DOHH2 (cell line): ENCODE measurements at regions not wholly inside any gene's neighbourhood (a gene's known extent, or its start where the extent isn't known, plus 50 kb on each side); places are given as distances from the start of the nearest gene placed in this dataset.

Experiments used
- H3F3A ChIP-seq: fragments of 200-600 bp; sonication (generic), shearing (Covaris generic); 2 replicates; pipeline ENCODE4 v1.6.0; 2016; ENCODE audit warnings: antibody characterized with exemption, mild to moderate bottlenecking; ENCODE audit not compliant: control insufficient read depth, insufficient read depth
- H3K27ac ChIP-seq: fragments of 200-600 bp; sonication (generic); 2 replicates; pipeline ENCODE4 v1.5.1; 2014; ENCODE audit warnings: low read depth, mild to moderate bottlenecking, low read length, moderate library complexity
- H3K27me3 ChIP-seq: fragments of 200-600 bp; sonication (generic); 2 replicates; pipeline ENCODE4 v1.6.1; 2014; ENCODE audit warnings: mild to moderate bottlenecking, low read length, mixed read lengths; ENCODE audit not compliant: control insufficient read depth
- H3K36me3 ChIP-seq: fragments of 200-600 bp; sonication (generic); 2 replicates; pipeline ENCODE4 v1.6.1; 2014; ENCODE audit warnings: mild to moderate bottlenecking, low read length, moderate library complexity, mixed read lengths; ENCODE audit not compliant: control insufficient read depth
- H3K4me1 ChIP-seq: fragments of 200-600 bp; sonication (generic); 2 replicates; pipeline ENCODE4 v1.6.1; 2014; ENCODE audit warnings: mild to moderate bottlenecking, low read length, mixed read lengths; ENCODE audit not compliant: control insufficient read depth
- H3K4me2 ChIP-seq: fragments of 200-600 bp; sonication (generic); 2 replicates; pipeline ENCODE4 v1.6.0; 2014; ENCODE audit warnings: mild to moderate bottlenecking, low read length, moderate library complexity
- H3K4me3 ChIP-seq: fragments of 200-600 bp; sonication (generic); 2 replicates; pipeline ENCODE4 v1.5.1; 2014; ENCODE audit warnings: mild to moderate bottlenecking, low read length, mixed read lengths
- H3K79me2 ChIP-seq: fragments of 200-600 bp; sonication (generic); 2 replicates; pipeline ENCODE4 v1.6.1; 2014; ENCODE audit warnings: mild to moderate bottlenecking, low read length, mixed read lengths; ENCODE audit not compliant: control insufficient read depth
- H3K9me2 ChIP-seq: fragments of 200-600 bp; sonication (generic); replicated peaks from 2 replicates; pipeline ENCODE4 v1.6.1; 2014; ENCODE audit warnings: mild to moderate bottlenecking, low read length, mixed read lengths; ENCODE audit not compliant: control insufficient read depth
- H3K9me3 ChIP-seq: fragments of 200-600 bp; sonication (generic); 2 replicates; pipeline ENCODE4 v1.6.1; 2014; ENCODE audit warnings: antibody characterized with exemption, low read length, mixed read lengths; ENCODE audit not compliant: control insufficient read depth, insufficient read depth
- H4K20me1 ChIP-seq: fragments of 200-600 bp; sonication (generic); 2 replicates; pipeline ENCODE4 v1.6.0; 2014; ENCODE audit warnings: low read depth, mild to moderate bottlenecking, antibody characterized with exemption, low read length, moderate library complexity; ENCODE audit not compliant: control insufficient read depth, insufficient read depth
- EZH2phosphoT487 ChIP-seq: fragments of 200-600 bp; sonication (generic); IDR thresholded peaks from 2 replicates; pipeline ENCODE4 v1.6.1; 2017; ENCODE audit warnings: borderline replicate concordance, mild to moderate bottlenecking, antibody characterized with exemption, low read length, moderate library complexity, mixed read lengths
- TF ChIP-seq, protein P1 (sequence below): fragments of 200-600 bp; sonication (generic); IDR thresholded peaks from one replicate; pipeline ENCODE4 v1.5.1; 2014; ENCODE audit warnings: antibody characterized with exemption, mild to moderate bottlenecking, low read depth, low read length; ENCODE audit not compliant: poor library complexity, severe bottlenecking

DNA sequence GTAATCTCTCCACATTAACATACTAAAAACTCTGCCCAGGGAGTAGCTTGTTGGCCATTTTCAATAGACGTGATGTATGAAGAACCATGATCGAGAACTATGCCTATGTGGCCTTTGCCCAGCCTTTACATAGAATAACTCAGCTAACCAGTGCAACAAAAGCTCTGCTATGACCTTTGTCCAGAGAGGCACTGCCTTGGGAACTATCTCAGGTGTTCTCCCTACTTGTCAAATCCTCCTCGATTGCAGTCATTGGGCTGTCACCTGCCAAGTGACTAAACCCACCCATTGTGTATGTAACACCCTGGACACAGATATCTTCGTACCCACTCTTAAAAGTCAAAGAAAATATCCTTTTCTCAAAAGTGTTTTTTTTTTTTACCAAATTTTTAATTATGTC lies 610.3 kb upstream of the GALNTL6 start:
- Histone ChIP-seq H3K4me2 (no peak overlapping the region), H3K4me1 (no peaks in the 10 kb centered on the region), H3K4me3 (no peak overlapping the region), H3K27ac (no peak overlapping the region), H3K36me3 (no peaks in the 10 kb centered on the region), H3K9me3 (no peaks in the 10 kb centered on the region), H3K27me3 (no peaks in the 10 kb centered on the region), H3K9me2 (no peaks in the 10 kb centered on the region), H4K20me1 (no peaks in the 10 kb centered on the region), H3F3A (no peaks in the 10 kb centered on the region), H3K79me2 (no peaks in the 10 kb centered on the region)
- no peak for TF ChIP-seq EZH2phosphoT487
- TF ChIP-seq, protein P1, sequence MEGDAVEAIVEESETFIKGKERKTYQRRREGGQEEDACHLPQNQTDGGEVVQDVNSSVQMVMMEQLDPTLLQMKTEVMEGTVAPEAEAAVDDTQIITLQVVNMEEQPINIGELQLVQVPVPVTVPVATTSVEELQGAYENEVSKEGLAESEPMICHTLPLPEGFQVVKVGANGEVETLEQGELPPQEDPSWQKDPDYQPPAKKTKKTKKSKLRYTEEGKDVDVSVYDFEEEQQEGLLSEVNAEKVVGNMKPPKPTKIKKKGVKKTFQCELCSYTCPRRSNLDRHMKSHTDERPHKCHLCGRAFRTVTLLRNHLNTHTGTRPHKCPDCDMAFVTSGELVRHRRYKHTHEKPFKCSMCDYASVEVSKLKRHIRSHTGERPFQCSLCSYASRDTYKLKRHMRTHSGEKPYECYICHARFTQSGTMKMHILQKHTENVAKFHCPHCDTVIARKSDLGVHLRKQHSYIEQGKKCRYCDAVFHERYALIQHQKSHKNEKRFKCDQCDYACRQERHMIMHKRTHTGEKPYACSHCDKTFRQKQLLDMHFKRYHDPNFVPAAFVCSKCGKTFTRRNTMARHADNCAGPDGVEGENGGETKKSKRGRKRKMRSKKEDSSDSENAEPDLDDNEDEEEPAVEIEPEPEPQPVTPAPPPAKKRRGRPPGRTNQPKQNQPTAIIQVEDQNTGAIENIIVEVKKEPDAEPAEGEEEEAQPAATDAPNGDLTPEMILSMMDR, result no peak

DNA sequence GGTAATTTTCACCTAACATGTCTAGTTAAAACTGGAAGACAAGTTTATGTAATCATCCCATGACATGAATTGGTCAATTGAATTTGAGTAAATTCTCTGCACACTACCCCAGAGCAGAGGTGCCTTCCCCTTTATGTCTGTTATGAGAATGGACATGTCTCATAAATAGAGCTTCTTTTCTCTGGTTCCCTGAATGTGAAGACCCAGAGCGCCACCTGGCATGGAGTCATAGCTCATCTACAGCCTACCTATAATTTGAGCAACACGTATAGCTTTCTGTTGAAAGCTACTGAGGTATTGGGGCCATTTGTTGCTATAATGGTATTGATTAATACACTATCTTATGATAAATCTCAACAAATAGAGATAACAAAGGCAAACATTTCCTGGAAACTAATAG lies 626.5 kb upstream of the GALNTL6 start:
- TF ChIP-seq, protein P1, result no peak
- no peak for TF ChIP-seq EZH2phosphoT487
- Histone ChIP-seq H3K4me2 (no peak overlapping the region), H3K27me3 (no peaks in the 10 kb centered on the region), H3K79me2 (no peaks in the 10 kb centered on the region), H3F3A (no peaks in the 10 kb centered on the region), H3K36me3 (no peaks in the 10 kb centered on the region), H3K27ac (no peak overlapping the region), H3K9me3 (no peaks in the 10 kb centered on the region), H3K4me1 (no peaks in the 10 kb centered on the region), H3K9me2 (no peaks in the 10 kb centered on the region), H3K4me3 (no peak overlapping the region), H4K20me1 (no peaks in the 10 kb centered on the region)

DNA sequence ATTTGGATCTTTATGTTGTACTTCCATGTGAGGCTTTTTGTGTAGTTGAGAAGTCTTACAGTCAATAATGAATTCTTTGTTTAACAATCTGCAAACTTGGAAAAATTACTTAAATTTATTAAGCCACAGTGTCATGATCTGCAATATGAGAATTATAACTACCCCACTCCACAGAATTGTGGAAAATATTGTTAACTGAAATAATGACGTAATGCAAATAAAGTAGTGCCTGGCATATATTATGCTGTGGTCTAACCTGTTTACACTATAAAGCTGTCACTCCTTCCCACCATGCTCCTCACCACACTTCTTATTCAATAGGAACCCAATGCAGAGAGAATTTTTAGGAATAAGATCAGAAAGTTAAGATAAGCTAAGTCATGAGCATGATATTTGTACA lies 632.1 kb upstream of the GALNTL6 start:
- Histone ChIP-seq H3K4me3 (no peak overlapping the region), H3K4me2 (no peak overlapping the region), H4K20me1 (no peaks in the 10 kb centered on the region), H3K27me3 (no peaks in the 10 kb centered on the region), H3K9me3 (no peaks in the 10 kb centered on the region), H3K4me1 (no peaks in the 10 kb centered on the region), H3K27ac (no peak overlapping the region), H3F3A (no peaks in the 10 kb centered on the region), H3K9me2 (no peaks in the 10 kb centered on the region), H3K36me3 (no peaks in the 10 kb centered on the region), H3K79me2 (no peaks in the 10 kb centered on the region)
- TF ChIP-seq, protein P1, result no peak
- TF ChIP-seq EZH2phosphoT487, result no peak

DNA sequence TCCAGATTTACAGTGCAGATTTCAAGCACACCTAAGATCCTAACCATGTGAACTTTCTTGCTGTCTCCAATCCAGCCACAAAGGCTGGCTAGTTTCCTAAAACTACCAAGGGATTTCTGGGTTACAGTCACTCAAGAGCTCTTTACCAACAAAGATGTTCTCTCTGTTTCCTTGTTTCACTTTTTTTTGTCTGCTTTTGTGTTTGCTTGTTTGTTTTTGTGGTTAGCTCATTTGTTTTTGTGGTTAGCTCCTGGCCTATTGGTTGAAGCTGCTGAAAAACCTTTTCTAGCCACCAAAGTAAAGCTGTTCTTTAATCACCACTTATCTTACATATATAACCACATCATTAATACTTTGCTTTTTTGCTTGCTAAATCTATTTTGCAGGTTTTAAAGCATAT lies 642.5 kb upstream of the GALNTL6 start:
- Histone ChIP-seq H3K27ac (no peak overlapping the region), H3K4me2 (no peak overlapping the region), H4K20me1 (no peaks in the 10 kb centered on the region), H3K36me3 (no peaks in the 10 kb centered on the region), H3K4me3 (no peak overlapping the region), H3K9me2 (no peaks in the 10 kb centered on the region), H3F3A (no peaks in the 10 kb centered on the region), H3K79me2 (no peaks in the 10 kb centered on the region), H3K9me3 (no peaks in the 10 kb centered on the region), H3K27me3 (no peaks in the 10 kb centered on the region), H3K4me1 (no peaks in the 10 kb centered on the region)
- TF ChIP-seq, protein P1, result no peak
- no peak for TF ChIP-seq EZH2phosphoT487
